NCI-H187 treated with DMSO at 0.1 percent for 48 hours (cell line): ENCODE measurements at regions not wholly inside any gene's neighbourhood (a gene's known extent, or its start where the extent isn't known, plus 50 kb on each side); places are given as distances from the start of the nearest gene placed in this dataset.

Experiments used
- DNase-seq: peaks from one replicate; lab custom pipeline; 2025; lab: John Stamatoyannopoulos, UW

GRCh38 chr5:175285261-175285660, 158.7 kb downstream of the DRD1 start:
- DNase-seq: no peak

GRCh38 chr5:175284806-175285205, 159.2 kb downstream of the DRD1 start:
- no peak for DNase-seq

- no peak for DNase-seq
Measured at GRCh38 chr5:175282611-175283225, 161.3 kb downstream of the DRD1 start.

GRCh38 chr5:175281714-175282113, 162.3 kb downstream of the DRD1 start:
- DNase-seq: no peak

- no peak for DNase-seq
Measured at GRCh38 chr5:175281257-175281656, 162.7 kb downstream of the DRD1 start.

- no peak for DNase-seq
Measured at GRCh38 chr5:175279506-175279905, 164.5 kb downstream of the DRD1 start.

GRCh38 chr5:175275748-175276147, 168.2 kb downstream of the DRD1 start:
- DNase-seq: no peak

- no peak for DNase-seq
Measured at GRCh38 chr5:175275097-175275496, 168.9 kb downstream of the DRD1 start.

- no peak for DNase-seq
Measured at GRCh38 chr5:175274171-175274570, 169.8 kb downstream of the DRD1 start.

- DNase-seq: no peak
Measured at GRCh38 chr5:175264406-175264805, 179.6 kb downstream of the DRD1 start.

- DNase-seq: no peak
Measured at GRCh38 chr5:175263776-175264175, 180.2 kb downstream of the DRD1 start.

- no peak for DNase-seq
Measured at GRCh38 chr5:175261526-175261925, 182.5 kb downstream of the DRD1 start.

- no peak for DNase-seq
Measured at GRCh38 chr5:175261037-175261436, 182.9 kb downstream of the DRD1 start.

- no peak for DNase-seq
Measured at GRCh38 chr5:175257847-175258194, 186.2 kb downstream of the DRD1 start.

- no peak for DNase-seq
Measured at GRCh38 chr5:175257128-175257846, 186.7 kb downstream of the DRD1 start.

- no peak for DNase-seq
Measured at GRCh38 chr5:175254155-175254554, 189.8 kb downstream of the DRD1 start.

- DNase-seq: no peak
Measured at GRCh38 chr5:175253597-175253996, 190.4 kb downstream of the DRD1 start.

- DNase-seq: no peak
Measured at GRCh38 chr5:175252234-175252805, 191.7 kb downstream of the DRD1 start.

GRCh38 chr5:175250426-175250825, 193.6 kb downstream of the DRD1 start:
- no peak for DNase-seq

- DNase-seq: no peak
Measured at GRCh38 chr5:175248416-175248905, 195.5 kb downstream of the DRD1 start.

- no peak for DNase-seq
Measured at GRCh38 chr5:175246889-175247520, 197.0 kb downstream of the DRD1 start.

GRCh38 chr5:175246242-175246888, 197.6 kb downstream of the DRD1 start:
- DNase-seq: no peak
